Fibroblast of mammary gland (primary cell): ENCODE measurements at regions not wholly inside any gene's neighbourhood (a gene's known extent, or its start where the extent isn't known, plus 50 kb on each side); places are given as distances from the start of the nearest gene placed in this dataset.
A peak's percentile ranks its signal among the peaks of the same experiment; 100 is the strongest.

ENCODE experiments used
- DNase-seq: peaks from one replicate; pipeline ENCODE4 v3.0.0-alpha.2; 2010; ENCODE audit warnings: low read depth
- H3K4me3 ChIP-seq: 2 replicates; pipeline ENCODE4 v1.5.1; 2011; ENCODE audit warnings: low read depth, mild to moderate bottlenecking, low read length, moderate library complexity; ENCODE audit not compliant: control insufficient read depth
- TF ChIP-seq, protein P1 (sequence below): conservative IDR thresholded peaks from 2 replicates; pipeline ENCODE4 v1.5.1; 2011; ENCODE audit warnings: low read depth, low read length, inconsistent platforms; ENCODE audit not compliant: control insufficient read depth, insufficient read depth

DNA sequence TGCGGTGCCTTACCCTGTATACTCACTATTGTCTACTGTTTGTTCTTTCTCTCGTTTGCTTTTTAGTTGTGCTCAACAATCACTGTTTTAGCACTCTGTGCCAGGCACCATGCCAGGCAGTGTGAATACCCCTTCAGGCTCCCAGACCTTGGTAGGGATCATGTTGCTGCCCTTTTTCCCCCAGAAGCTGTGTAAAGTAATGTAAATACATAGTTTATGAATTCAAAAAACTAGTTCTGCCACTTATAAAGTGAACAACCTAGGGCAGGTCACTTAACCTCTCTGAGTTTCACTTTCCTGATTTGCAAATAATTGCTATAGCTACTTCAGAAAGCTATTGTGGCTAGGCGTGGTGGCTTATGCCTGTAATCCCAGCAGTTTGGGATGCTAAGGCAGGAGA is 81.0 kb upstream of the CTSC start:
- no peak for DNase-seq
- H3K4me3 ChIP-seq, result no peak overlapping the region
- TF ChIP-seq, protein P1, sequence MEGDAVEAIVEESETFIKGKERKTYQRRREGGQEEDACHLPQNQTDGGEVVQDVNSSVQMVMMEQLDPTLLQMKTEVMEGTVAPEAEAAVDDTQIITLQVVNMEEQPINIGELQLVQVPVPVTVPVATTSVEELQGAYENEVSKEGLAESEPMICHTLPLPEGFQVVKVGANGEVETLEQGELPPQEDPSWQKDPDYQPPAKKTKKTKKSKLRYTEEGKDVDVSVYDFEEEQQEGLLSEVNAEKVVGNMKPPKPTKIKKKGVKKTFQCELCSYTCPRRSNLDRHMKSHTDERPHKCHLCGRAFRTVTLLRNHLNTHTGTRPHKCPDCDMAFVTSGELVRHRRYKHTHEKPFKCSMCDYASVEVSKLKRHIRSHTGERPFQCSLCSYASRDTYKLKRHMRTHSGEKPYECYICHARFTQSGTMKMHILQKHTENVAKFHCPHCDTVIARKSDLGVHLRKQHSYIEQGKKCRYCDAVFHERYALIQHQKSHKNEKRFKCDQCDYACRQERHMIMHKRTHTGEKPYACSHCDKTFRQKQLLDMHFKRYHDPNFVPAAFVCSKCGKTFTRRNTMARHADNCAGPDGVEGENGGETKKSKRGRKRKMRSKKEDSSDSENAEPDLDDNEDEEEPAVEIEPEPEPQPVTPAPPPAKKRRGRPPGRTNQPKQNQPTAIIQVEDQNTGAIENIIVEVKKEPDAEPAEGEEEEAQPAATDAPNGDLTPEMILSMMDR, result no peak

GRCh38 chr11:88415495-88415894 is 78.0 kb upstream of the CTSC start:
- no peak overlapping the region for H3K4me3 ChIP-seq
- TF ChIP-seq, protein P1, result no peak
- DNase-seq, result no peak

GRCh38 chr11:88414981-88415413 is 77.5 kb upstream of the CTSC start:
- no peak overlapping the region for H3K4me3 ChIP-seq
- DNase-seq, result no peak
- TF ChIP-seq, protein P1, result no peak

DNA sequence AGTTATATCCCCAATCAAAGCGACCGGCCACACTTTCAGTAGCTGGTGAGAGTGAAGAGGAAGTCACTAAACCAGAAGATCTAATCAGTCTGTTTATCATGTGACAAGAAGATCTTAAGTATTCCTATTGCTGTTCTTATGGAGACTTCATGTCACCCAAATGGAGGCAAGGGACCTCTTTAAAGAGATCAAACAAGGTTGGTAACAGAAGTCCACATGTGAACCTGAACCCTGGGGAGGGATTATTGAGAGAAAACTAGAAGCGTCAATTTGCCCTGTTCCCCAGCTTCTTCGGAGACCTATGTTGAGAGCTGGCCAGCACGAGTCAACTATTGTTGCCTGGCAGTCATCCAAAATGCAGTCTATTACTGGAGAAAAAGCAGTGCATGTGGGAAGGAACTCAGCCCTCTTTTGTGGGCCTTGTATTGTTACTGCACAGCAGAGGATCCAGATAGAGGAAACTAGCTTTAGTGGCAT is 76.9 kb upstream of the CTSC start:
- peak; percentile 77 for DNase-seq
- H3K4me3 ChIP-seq, result no peak overlapping the region
- TF ChIP-seq, protein P1, result no peak

- TF ChIP-seq, protein P1, result no peak
- H3K4me3 ChIP-seq, result no peak overlapping the region
- DNase-seq, result peak; percentile 90
Observed at GRCh38 chr11:88411265-88411664, 73.7 kb upstream of the CTSC start.

DNA sequence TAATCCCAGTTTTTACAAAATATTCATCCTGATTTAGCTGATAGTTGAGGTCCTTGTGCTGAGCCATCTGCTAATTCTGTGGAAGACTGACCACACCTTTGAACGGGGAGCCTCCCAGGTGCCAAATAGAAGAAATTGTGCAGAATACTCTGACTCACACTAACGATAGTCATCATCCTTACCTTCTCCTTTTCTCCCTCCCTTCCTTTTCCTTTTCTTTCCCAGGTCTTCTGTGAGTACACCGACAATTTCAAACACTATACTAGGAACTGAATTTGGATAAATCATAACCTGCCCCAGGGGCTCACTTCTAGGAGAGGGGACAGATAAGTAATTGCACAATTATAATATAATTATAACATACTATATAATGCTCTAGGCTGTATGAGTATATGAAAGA is 73.1 kb upstream of the CTSC start:
- no peak overlapping the region for H3K4me3 ChIP-seq
- no peak for DNase-seq
- TF ChIP-seq, protein P1, result no peak

- TF ChIP-seq, protein P1, result no peak
- no peak overlapping the region for H3K4me3 ChIP-seq
- DNase-seq, result no peak
Observed at GRCh38 chr11:88410056-88410455, 72.5 kb upstream of the CTSC start.
